BE2C (cell line): ENCODE measurements at regions not wholly inside any gene's neighbourhood (a gene's known extent, or its start where the extent isn't known, plus 50 kb on each side); places are given as distances from the start of the nearest gene placed in this dataset.

Source experiments
- DNase-seq: peaks from one replicate; pipeline ENCODE4 v3.0.0-alpha.2; 2020
- H3K27me3 ChIP-seq: fragments of 250-450 bp; sonication (Bioruptor Pico); 2 replicates; pipeline ENCODE4 v1.5.1; 2020; ENCODE audit warnings: mild to moderate bottlenecking
- H3K36me3 ChIP-seq: fragments of 250-450 bp; sonication (Bioruptor Pico); 2 replicates; pipeline ENCODE4 v1.5.1; 2020; ENCODE audit warnings: mild to moderate bottlenecking
- H3K4me1 ChIP-seq: fragments of 250-450 bp; sonication (Bioruptor Pico); 2 replicates; pipeline ENCODE4 v1.5.1; 2020
- H3K4me3 ChIP-seq: 2 replicates; pipeline ENCODE4 v1.5.1; 2011; ENCODE audit warnings: low read depth, low read length
- H3K9me3 ChIP-seq: fragments of 250-450 bp; sonication (Bioruptor Pico); 2 replicates; pipeline ENCODE4 v1.5.1; 2020
- TF ChIP-seq, protein P1 (sequence below): IDR thresholded peaks from 2 replicates; pipeline ENCODE4 v1.5.1; 2012; ENCODE audit warnings: mild to moderate bottlenecking, low read depth, low read length

DNA sequence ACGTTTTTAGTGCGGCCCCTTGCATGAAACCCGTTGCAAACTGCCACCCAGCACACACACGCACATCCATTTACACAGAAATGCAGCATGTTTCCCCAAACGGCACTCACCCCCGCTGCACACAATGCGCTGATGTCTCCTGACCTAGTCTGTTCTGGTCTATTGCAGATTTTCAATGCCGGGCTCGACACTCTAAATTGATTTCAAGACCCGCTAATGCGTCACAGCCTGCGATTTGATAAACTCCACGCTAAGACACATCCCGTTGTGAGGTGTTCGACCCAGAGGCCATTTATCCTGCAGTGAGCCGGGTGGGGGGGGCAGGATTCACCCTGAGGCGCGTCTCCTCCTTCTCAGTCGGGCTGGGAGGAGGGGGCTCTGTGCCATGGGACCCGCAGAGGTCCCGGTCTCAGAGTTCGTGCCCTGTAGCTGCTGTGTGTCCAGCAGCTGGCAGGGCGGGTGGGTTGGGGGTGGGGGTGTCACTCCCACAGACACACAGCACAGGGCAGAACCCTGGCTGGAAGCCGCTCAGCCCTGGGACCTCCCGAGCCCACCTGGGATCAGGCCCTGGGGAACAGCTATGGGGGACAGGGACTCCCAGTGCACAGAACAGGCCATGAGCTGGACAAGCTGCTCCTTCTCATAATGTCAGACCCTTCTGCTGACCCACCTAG, 367.9 kb downstream of the PREX1 start:
- Histone ChIP-seq H3K27me3 (no peaks in the 10 kb centered on the region), H3K36me3 (no peaks in the 10 kb centered on the region), H3K4me3 (no peak overlapping the region), H3K9me3 (no peaks in the 10 kb centered on the region), H3K4me1 (peaks cover 22% of the 10 kb centered on the region)
- DNase-seq: no peak
- TF ChIP-seq, protein P1, sequence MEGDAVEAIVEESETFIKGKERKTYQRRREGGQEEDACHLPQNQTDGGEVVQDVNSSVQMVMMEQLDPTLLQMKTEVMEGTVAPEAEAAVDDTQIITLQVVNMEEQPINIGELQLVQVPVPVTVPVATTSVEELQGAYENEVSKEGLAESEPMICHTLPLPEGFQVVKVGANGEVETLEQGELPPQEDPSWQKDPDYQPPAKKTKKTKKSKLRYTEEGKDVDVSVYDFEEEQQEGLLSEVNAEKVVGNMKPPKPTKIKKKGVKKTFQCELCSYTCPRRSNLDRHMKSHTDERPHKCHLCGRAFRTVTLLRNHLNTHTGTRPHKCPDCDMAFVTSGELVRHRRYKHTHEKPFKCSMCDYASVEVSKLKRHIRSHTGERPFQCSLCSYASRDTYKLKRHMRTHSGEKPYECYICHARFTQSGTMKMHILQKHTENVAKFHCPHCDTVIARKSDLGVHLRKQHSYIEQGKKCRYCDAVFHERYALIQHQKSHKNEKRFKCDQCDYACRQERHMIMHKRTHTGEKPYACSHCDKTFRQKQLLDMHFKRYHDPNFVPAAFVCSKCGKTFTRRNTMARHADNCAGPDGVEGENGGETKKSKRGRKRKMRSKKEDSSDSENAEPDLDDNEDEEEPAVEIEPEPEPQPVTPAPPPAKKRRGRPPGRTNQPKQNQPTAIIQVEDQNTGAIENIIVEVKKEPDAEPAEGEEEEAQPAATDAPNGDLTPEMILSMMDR: no peak

DNA sequence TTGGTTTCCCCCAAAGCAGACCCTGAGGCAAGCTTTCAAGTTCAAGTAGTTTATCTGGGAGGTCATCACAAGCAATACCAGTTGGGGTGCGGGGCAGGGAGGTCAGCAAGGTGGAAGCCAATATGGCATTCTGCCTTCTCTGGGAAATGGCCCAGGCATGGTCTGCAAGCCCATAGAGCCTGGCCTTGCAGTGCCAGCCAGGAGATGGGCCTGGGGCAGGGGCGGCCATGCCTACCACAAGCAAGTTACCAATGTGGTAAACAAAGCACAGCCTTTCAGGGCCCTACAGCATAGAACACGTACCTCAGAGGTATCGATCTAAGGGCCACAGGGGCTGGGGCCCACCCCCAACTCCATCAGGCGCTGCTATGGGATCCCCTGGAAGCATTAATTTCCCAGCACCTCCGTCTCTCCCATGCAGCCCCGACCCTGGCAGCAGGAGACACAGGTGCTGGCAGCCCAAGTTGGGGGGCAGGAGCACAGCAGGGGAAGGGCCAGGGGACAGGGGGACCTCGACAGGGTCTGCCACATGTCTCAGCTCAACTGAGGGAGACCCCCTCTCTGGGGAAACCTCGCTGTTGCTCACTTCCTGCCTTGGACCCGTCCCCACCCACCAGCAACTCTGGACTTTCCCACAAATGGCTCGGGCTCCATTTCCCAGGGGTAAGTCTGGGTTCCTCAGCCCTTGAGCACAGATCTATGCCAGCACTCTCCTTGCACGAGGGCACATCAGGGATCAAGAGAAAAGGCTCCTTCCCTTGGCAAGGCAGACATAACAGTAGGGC, 369.0 kb downstream of the PREX1 start:
- TF ChIP-seq, protein P1: no peak
- no peaks in the 10 kb centered on the region for H3K9me3 ChIP-seq
- DNase-seq: no peak
- no peaks in the 10 kb centered on the region for H3K27me3 ChIP-seq
- H3K36me3 ChIP-seq: no peaks in the 10 kb centered on the region
- H3K4me1 ChIP-seq: peaks cover 27% of the 10 kb centered on the region
- no peak overlapping the region for H3K4me3 ChIP-seq

DNA sequence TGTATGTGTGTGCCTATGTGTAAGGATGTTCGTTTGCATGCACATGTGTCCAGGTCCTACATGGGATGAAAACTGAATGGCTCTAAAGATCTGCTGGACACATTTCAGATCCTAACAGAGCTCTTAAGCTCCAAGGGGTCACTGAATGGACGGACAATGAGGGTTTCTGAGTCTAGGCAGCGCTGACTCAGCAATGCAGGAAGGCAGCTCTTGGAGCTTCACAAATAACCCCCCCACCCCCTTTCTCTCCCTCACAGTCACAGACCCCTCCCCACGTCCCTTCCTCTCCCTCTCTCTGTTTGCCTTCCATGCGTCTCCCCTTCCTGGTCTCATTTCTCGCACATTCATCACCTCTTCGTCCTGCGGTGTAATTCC, 369.8 kb downstream of the PREX1 start:
- DNase-seq: no peak
- Histone ChIP-seq H3K4me3 (no peak overlapping the region), H3K36me3 (no peaks in the 10 kb centered on the region), H3K27me3 (no peaks in the 10 kb centered on the region), H3K9me3 (no peaks in the 10 kb centered on the region), H3K4me1 (peaks cover 29% of the 10 kb centered on the region)
- TF ChIP-seq, protein P1: no peak

DNA sequence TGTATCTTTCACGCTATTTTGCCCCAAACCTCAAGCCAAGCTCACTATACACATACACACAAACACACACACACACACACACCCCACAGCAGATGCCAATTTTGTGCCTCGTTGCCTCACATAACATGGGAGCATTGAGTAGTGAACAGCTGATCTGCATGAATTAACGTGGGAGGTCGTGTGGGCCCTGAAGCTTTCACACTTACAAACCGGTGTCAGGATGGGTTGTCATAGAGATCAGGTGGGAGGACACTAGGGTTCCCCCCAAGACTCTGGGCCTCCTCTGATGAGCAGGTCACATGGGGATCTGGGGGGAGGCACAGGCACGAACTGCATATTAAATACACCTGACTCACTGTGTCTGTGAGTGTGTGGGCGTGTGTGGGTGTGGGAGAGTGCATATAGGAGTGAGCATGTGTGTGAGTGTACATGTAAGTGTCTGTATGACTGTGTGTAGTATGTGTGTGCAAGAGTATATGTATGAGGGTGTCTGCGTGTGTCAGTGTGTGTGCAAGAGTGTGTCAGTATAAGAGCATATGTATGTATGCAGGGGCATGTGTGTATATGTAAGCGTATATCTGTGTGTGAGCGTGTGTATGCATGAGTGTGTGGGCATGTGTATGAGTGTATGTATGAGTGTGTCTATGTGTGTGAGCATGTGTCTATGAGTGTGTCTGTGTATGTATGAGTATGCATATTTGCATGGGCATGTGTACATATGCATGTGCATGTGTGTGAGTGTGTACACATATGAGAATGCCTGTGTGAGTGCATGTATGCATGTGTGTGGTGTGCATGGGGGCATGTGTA, 370.4 kb downstream of the PREX1 start:
- Histone ChIP-seq H3K27me3 (no peaks in the 10 kb centered on the region), H3K4me3 (no peak overlapping the region), H3K36me3 (no peaks in the 10 kb centered on the region), H3K9me3 (no peaks in the 10 kb centered on the region), H3K4me1 (peaks cover 31% of the 10 kb centered on the region)
- TF ChIP-seq, protein P1: no peak
- no peak for DNase-seq

DNA sequence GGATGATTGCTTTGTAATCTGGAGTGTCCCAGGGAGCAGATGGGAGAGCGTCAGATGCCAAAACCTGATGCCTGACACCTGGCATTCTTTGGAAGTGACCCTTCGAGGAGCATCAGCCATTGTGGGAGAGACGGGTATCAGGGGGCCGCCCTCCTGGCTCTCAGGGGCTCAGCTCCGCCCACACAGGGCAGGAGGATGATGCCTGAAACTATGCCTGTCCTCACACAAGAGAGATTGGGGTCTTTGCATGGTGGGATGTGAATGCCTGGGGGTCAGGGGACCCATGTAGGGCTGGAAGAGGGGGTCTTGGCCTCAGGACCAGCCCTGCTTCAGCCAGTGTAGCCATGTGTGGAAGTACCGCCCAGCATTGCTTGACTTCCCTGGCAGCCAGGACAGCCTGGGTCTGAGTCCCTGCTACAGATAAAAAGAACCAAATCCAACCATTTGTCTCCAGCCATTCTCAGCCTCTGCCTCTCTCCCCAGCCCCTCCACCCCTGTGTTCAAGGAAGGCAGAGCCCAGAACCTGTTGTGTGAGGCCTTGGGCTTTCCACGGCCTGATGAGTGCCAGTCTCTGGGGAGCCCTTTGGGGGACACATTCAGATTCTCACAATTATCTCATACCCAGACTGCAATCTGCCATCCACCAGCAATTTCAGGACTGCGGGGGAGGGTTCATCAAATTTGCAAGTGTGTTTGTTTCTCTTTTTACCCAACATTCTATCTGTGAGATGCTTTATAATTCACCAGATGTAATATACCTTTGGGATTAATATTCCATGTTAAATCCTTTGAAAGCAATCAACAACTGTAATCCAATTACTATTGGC, 371.2 kb downstream of the PREX1 start:
- DNase-seq: no peak
- Histone ChIP-seq H3K4me1 (peaks cover 29% of the 10 kb centered on the region), H3K4me3 (no peak overlapping the region), H3K9me3 (no peaks in the 10 kb centered on the region), H3K36me3 (no peaks in the 10 kb centered on the region), H3K27me3 (no peaks in the 10 kb centered on the region)
- TF ChIP-seq, protein P1: no peak
